SK-N-MC (cell line): ENCODE measurements at regions not wholly inside any gene's neighbourhood (a gene's known extent, or its start where the extent isn't known, plus 50 kb on each side); places are given as distances from the start of the nearest gene placed in this dataset.

Source experiments
- EZH2 ChIP-seq: fragments of 200-600 bp; sonication (generic); IDR thresholded peaks from one replicate; pipeline ENCODE4 v1.6.1; 2017; ENCODE audit warnings: antibody characterized with exemption
- POLR2AphosphoS5 ChIP-seq: IDR thresholded peaks from 2 replicates; pipeline ENCODE4 v1.6.1; 2012; ENCODE audit warnings: mild to moderate bottlenecking, low read depth, low read length, borderline replicate concordance

GRCh38 chr18:65347446-65347845, 403.4 kb upstream of the CDH7 start:
- no peak for TF ChIP-seq POLR2AphosphoS5
- TF ChIP-seq EZH2: no peak
